GM13976 (cell line): ENCODE measurements at regions not wholly inside any gene's neighbourhood (a gene's known extent, or its start where the extent isn't known, plus 50 kb on each side); places are given as distances from the start of the nearest gene placed in this dataset.

Experiments used
- DNase-seq: peaks from one replicate; pipeline ENCODE4 v3.0.0; 2012; ENCODE audit warnings: low spot score
- in situ Hi-C: fragments of 300-500 bp; cut with MboI; formaldehyde crosslinking; loops from one replicate; pipeline ENCODE4 v1.12.0; 2022; ENCODE audit warnings: low sequenced_read_pairs, mixed read lengths, inconsistent platforms; ENCODE audit not compliant: unreplicated experiment
- TF ChIP-seq, protein P1 (sequence below): IDR thresholded peaks from 2 replicates; pipeline ENCODE4 v1.5.1; 2012; ENCODE audit warnings: borderline replicate concordance, mild to moderate bottlenecking; ENCODE audit not compliant: insufficient read depth; ENCODE audit errors: extremely low read depth, missing control alignments, control extremely low read depth

DNA sequence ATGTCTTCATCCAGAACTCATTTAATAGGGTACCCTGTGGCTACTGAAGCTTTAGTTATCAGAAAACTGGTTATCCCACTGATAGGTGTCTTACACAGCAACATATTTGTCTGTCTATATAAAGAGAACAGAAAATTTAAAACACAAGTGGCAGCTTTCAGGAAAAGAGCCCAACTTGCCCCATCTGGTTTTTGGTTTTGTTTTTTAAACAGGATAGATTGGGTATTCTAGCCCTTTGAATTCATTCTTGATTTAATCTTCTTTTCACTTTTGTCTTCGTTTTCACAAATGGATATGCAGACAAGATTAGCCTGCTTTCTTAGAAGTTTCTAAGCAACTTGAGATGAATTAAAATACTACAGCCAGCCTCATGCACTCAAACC is 91.3 kb downstream of the KLF6 start:
- TF ChIP-seq, protein P1, sequence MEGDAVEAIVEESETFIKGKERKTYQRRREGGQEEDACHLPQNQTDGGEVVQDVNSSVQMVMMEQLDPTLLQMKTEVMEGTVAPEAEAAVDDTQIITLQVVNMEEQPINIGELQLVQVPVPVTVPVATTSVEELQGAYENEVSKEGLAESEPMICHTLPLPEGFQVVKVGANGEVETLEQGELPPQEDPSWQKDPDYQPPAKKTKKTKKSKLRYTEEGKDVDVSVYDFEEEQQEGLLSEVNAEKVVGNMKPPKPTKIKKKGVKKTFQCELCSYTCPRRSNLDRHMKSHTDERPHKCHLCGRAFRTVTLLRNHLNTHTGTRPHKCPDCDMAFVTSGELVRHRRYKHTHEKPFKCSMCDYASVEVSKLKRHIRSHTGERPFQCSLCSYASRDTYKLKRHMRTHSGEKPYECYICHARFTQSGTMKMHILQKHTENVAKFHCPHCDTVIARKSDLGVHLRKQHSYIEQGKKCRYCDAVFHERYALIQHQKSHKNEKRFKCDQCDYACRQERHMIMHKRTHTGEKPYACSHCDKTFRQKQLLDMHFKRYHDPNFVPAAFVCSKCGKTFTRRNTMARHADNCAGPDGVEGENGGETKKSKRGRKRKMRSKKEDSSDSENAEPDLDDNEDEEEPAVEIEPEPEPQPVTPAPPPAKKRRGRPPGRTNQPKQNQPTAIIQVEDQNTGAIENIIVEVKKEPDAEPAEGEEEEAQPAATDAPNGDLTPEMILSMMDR = no peak
- in situ Hi-C loops = no loop called here
- DNase-seq = no peak

DNA sequence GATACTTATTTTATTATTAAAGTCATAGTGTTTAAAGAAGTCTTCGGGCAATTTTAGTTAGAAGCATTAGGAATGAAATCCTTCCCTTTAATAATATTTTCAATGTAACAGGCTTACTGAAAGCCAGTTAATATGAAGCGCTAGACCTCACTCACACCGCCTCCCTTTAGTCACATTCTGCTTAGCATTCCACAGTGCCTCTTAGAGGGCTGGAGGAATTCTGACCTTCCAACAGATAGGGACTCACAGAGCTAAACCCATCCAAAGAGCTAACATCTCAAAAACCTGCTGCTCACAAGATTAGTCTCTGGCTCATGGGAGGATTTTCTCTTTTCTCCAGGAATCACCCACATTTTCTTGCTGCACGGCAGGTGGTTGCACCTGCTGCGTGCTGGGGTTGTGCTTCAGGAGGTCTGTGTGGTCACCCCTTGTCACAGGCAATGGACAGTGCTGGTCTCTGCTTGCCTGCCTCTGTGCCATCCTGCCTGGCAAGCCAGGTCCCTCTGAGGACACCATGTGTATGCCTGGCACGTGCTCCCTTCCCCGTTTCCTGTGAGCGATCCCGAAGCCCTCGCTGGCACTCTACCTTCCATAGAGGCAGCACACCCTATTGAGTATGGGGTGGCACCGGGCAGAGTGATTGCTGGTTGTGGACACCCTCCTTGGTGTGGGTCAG is 91.8 kb downstream of the KLF6 start:
- DNase-seq = no peak
- TF ChIP-seq, protein P1 = no peak
- in situ Hi-C loops = no loop called here

DNA sequence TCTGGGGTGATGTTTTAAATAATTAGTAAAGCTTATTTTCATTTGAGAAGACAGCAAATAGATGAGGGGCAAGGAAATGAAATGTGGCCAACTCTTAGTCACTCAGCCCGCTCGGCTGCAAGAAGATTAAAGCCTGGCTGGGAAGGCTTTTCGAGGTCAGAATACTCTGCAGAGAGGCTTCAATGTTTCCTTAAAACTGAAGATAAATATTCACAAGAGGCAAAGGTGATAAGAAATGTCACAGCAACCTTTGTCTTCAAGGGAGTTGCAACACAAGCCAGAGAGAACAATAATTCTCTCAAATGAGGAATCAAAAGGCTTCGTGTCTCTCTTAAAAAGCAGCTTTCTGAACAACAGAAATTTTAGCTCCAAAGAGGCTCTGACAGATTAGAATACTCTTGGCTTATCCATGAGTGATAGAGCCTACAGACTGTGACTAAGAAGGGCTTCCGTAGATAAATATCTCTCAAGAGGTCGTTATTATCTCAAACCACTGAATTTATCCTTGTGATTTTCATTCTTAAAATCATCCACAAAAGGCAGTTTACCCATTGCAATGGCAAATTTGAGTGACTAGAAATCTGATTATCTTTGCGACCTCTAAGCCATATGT is 92.5 kb downstream of the KLF6 start:
- no peak for DNase-seq
- in situ Hi-C loops = no loop called here
- TF ChIP-seq, protein P1 = no peak

DNA sequence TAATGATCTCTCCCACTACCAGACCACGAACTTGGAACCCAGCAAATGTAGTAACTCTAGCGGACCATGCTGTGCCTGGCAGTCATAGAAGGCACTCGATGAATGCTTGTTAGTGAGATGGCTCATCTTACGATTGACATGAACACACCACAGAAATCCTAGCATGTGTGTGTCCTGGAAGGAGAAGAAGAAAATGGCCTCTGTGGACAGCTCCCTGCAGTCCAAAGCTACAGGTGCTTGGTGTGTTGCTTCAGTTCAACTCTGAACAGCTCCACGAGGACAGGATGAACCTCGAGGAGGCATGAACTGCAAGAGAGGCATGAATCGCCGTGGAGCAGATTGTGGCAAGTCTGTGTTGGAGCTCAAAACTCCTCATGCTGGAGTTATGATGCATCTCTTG is 93.5 kb downstream of the KLF6 start:
- in situ Hi-C loops = no loop called here
- no peak for DNase-seq
- TF ChIP-seq, protein P1 = no peak

DNA sequence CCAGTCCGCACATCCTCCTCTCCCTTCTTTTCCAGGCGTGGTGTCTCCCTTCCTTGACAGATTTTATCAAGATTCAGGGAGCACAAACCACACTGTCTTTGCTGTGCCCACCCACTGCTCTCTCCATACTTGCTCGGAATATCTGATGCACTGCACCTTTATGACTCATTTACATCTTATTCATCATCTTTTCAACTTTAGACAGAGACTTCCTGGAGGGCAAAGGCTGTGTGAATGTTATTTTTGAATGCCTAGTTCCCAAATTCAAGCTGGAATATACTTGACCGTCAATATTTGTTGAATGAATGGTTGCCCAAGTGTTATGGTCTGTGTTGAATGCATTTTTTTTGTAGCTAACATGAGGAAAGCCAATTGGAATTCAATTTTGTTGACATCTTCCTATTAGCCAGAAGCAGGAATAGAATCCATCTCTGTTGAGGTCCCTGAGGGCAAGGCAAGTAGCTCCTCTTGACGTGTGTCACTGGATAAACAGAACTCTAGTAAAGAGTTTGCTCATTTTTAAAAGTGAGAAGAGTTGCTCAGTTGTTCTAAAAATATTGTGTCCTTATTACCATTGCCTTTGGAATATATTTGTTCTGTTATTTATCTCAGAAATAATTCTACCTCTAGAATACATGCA is 95.0 kb downstream of the KLF6 start:
- TF ChIP-seq, protein P1 = no peak
- DNase-seq = no peak
- in situ Hi-C loops = no loop called here

DNA sequence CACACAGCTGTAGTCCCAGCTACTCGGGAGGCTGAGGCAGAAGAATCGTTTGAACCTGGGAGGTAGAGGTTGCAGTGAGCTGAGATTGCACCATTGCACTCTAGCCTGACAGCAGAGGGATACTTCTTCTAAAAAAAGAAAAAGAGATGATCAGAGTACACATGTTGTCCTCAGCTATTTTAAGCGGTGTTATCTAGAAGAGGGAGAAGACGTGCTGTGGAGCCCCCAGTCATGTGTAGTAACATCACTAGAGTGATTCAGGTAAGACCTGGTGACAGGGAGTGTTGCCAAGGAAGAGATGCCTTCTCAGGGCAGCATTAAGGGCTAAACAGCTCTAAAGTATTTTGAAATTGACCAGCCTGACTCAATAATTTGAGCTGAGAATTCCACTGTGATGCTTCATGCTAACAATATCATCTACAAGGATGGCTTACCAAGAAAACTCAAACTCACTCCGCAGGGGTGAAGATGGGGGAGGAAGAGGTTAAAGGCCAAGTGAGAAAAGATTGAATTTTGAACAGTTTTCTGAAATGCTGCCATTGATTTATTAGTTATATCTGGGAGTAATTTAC is 97.4 kb downstream of the KLF6 start:
- TF ChIP-seq, protein P1 = no peak
- no peak for DNase-seq
- in situ Hi-C loops = no loop called here
